ENCODE measurements at regions not wholly inside any gene's neighbourhood (a gene's known extent, or its start where the extent isn't known, plus 50 kb on each side); places are given as distances from the start of the nearest gene placed in this dataset.

- H3K27ac ChIP-seq: no peak overlapping the region
- no peaks in the 10 kb centered on the region for H3K36me3 ChIP-seq
- H3K4me3 ChIP-seq: no peak overlapping the region
- no peak for DNase-seq (ENCODE audit: low spot score in 2 of 2)
- H3K27me3 ChIP-seq: no peaks in the 10 kb centered on the region
- peaks cover 22% of the 10 kb centered on the region for H3K4me1 ChIP-seq
- H3K9me3 ChIP-seq: no peaks in the 10 kb centered on the region
- TF ChIP-seq POLR2AphosphoS5 (IDR thresholded peaks at IDR 0.05) (no peak), EP300 (IDR thresholded peaks at IDR 0.05) (no peak), POLR2A (IDR thresholded peaks at IDR 0.05) (no peak)
Observed at GRCh38 chr4:140311257-140311835, 62.1 kb upstream of the SCOC start.

GRCh38 chr4:140309124-140309870 lies 64.1 kb upstream of the SCOC start:
- no peaks in the 10 kb centered on the region for H3K36me3 ChIP-seq
- peaks cover 22% of the 10 kb centered on the region for H3K4me1 ChIP-seq
- no peak overlapping the region for H3K4me3 ChIP-seq
- DNase-seq (ENCODE audit: low spot score in 2 of 2): no peak
- H3K27me3 ChIP-seq: no peaks in the 10 kb centered on the region
- WGBS: 78% methylated on average over 1 of the region's 1 CpG
- no peaks in the 10 kb centered on the region for H3K9me3 ChIP-seq
- TF ChIP-seq POLR2AphosphoS5 (IDR thresholded peaks at IDR 0.05) (no peak), EP300 (IDR thresholded peaks at IDR 0.05) (no peak), POLR2A (IDR thresholded peaks at IDR 0.05) (no peak), CTCF (IDR thresholded peaks at IDR 0.05) (no peak)
- H3K27ac ChIP-seq: peak overlapping the region; percentile 69

GRCh38 chr4:140308366-140309123 lies 64.9 kb upstream of the SCOC start:
- WGBS: 24% methylated on average over 4 of the region's 11 CpGs
- Histone ChIP-seq H3K27ac (peak overlapping the region; percentile 69), H3K4me3 (no peak overlapping the region), H3K36me3 (no peaks in the 10 kb centered on the region), H3K9me3 (no peaks in the 10 kb centered on the region), H3K27me3 (no peaks in the 10 kb centered on the region), H3K4me1 (peaks cover 22% of the 10 kb centered on the region)
- peak in 1 of 3 donors; percentile 69 for TF ChIP-seq POLR2AphosphoS5 (IDR thresholded peaks at IDR 0.05)
- TF ChIP-seq POLR2A (IDR thresholded peaks at IDR 0.05): no peak
- peak in 1 of 2 donors; percentile 66 for DNase-seq (ENCODE audit: low spot score in 2 of 2)

- no peak for TF ChIP-seq POLR2AphosphoS5 (IDR thresholded peaks at IDR 0.05)
- Histone ChIP-seq H3K27ac (no peak overlapping the region), H3K9me3 (no peaks in the 10 kb centered on the region), H3K4me1 (peaks cover 28% of the 10 kb centered on the region), H3K36me3 (no peaks in the 10 kb centered on the region), H3K27me3 (no peaks in the 10 kb centered on the region), H3K4me3 (no peak overlapping the region)
- no peak for DNase-seq (ENCODE audit: low spot score in 2 of 2)
- 74% methylated on average over 3 of the region's 3 CpGs for WGBS
Observed at GRCh38 chr4:140305053-140305452, 68.4 kb upstream of the SCOC start.

- 82% methylated on average over 2 of the region's 2 CpGs for WGBS
- H3K4me3 ChIP-seq: no peak overlapping the region
- no peak overlapping the region for H3K27ac ChIP-seq
- TF ChIP-seq POLR2AphosphoS5 (IDR thresholded peaks at IDR 0.05) (no peak), POLR2A (IDR thresholded peaks at IDR 0.05) (no peak), EP300 (IDR thresholded peaks at IDR 0.05) (no peak), CTCF (IDR thresholded peaks at IDR 0.05) (no peak)
- DNase-seq (ENCODE audit: low spot score in 2 of 2): no peak
- no peaks in the 10 kb centered on the region for H3K27me3 ChIP-seq
- H3K4me1 ChIP-seq: peaks cover 24% of the 10 kb centered on the region
- no peaks in the 10 kb centered on the region for H3K9me3 ChIP-seq
- no peaks in the 10 kb centered on the region for H3K36me3 ChIP-seq
Observed at GRCh38 chr4:140304346-140304745, 69.1 kb upstream of the SCOC start.

GRCh38 chr4:140302151-140302859 lies 71.1 kb upstream of the SCOC start:
- 75% methylated on average over 7 of the region's 7 CpGs for WGBS
- Histone ChIP-seq H3K36me3 (no peaks in the 10 kb centered on the region), H3K9me3 (no peaks in the 10 kb centered on the region), H3K4me3 (no peak overlapping the region), H3K27ac (no peak overlapping the region), H3K4me1 (peaks cover 12% of the 10 kb centered on the region), H3K27me3 (no peaks in the 10 kb centered on the region)
- no peak for DNase-seq (ENCODE audit: low spot score in 2 of 2)
- TF ChIP-seq EP300 (IDR thresholded peaks at IDR 0.05) (no peak), POLR2AphosphoS5 (IDR thresholded peaks at IDR 0.05) (no peak), POLR2A (IDR thresholded peaks at IDR 0.05) (no peak), CTCF (IDR thresholded peaks at IDR 0.05) (no peak)
